Keratinocyte (primary cell): ENCODE measurements at regions not wholly inside any gene's neighbourhood (a gene's known extent, or its start where the extent isn't known, plus 50 kb on each side); places are given as distances from the start of the nearest gene placed in this dataset.

Experiments used
- DNase-seq: peaks from one replicate; pipeline ENCODE4 v3.0.0-alpha.2; 2011; ENCODE audit warnings: low read depth, missing footprints, low spot score
- FAIRE-seq: peaks from 2 replicates; lab custom pipeline; 2011; peaks lifted over from hg19 to GRCh38; lab: Jason Lieb, UNC
- H2AFZ ChIP-seq: 2 replicates; pipeline ENCODE4 v1.6.0; 2012; ENCODE audit warnings: low read length, control low read depth, inconsistent platforms; ENCODE audit not compliant: control insufficient read depth
- H3K27ac ChIP-seq: 2 replicates; pipeline ENCODE4 v1.5.1; 2011; ENCODE audit warnings: low read length; ENCODE audit not compliant: control insufficient read depth, insufficient read depth
- H3K27me3 ChIP-seq: 3 replicates; pipeline ENCODE4 v1.6.0; 2011; ENCODE audit warnings: low read length; ENCODE audit not compliant: control insufficient read depth, insufficient read depth; ENCODE audit errors: extremely low read depth
- H3K36me3 ChIP-seq, 2 experiments: 2 replicates in 1 of 2; 3 replicates in 1 of 2; pipeline ENCODE4 v1.5.1; 2011; ENCODE audit warnings: low read length in 2 of 2, mild to moderate bottlenecking in 1 of 2; ENCODE audit not compliant: control insufficient read depth in 2 of 2, insufficient read depth in 2 of 2; ENCODE audit errors: extremely low read depth in 1 of 2
- H3K4me1 ChIP-seq: 3 replicates; pipeline ENCODE4 v1.5.1; 2011; ENCODE audit warnings: low read length; ENCODE audit not compliant: control insufficient read depth, insufficient read depth; ENCODE audit errors: extremely low read depth
- H3K4me2 ChIP-seq: 3 replicates; pipeline ENCODE4 v1.6.0; 2011; ENCODE audit warnings: low read depth, low read length; ENCODE audit not compliant: control insufficient read depth, insufficient read depth; ENCODE audit errors: extremely low read depth
- H3K4me3 ChIP-seq, 3 experiments: fragments of 200-600 bp in 1 of 3; sonication (generic) in 1 of 3; 2 replicates in 2 of 3; 3 replicates in 1 of 3; pipeline ENCODE4 v1.5.1; 2011 to 2016; ENCODE audit warnings: low read length in 3 of 3, mild to moderate bottlenecking in 3 of 3, control low read depth in 2 of 3, inconsistent platforms in 1 of 3, low read depth in 1 of 3, mixed read lengths in 1 of 3, mixed run types in 1 of 3, moderate library complexity in 1 of 3; ENCODE audit not compliant: control insufficient read depth in 2 of 3, insufficient read depth in 2 of 3; ENCODE audit errors: extremely low read depth in 1 of 3
- H3K79me2 ChIP-seq: 2 replicates; pipeline ENCODE4 v1.6.0; 2012; ENCODE audit warnings: low read length; ENCODE audit not compliant: control insufficient read depth, insufficient read depth
- H3K9ac ChIP-seq: 3 replicates; pipeline ENCODE4 v1.6.0; 2011; ENCODE audit warnings: low read length; ENCODE audit not compliant: control insufficient read depth, insufficient read depth; ENCODE audit errors: extremely low read depth
- H3K9me1 ChIP-seq: 3 replicates; pipeline ENCODE4 v1.6.0; 2011; ENCODE audit warnings: low read length; ENCODE audit not compliant: control insufficient read depth, insufficient read depth; ENCODE audit errors: extremely low read depth
- H3K9me3 ChIP-seq: 2 replicates; pipeline ENCODE4 v1.5.1; 2012; ENCODE audit warnings: low read depth, low read length; ENCODE audit not compliant: control insufficient read depth
- H4K20me1 ChIP-seq: 3 replicates; pipeline ENCODE4 v1.6.0; 2011; ENCODE audit warnings: low read length; ENCODE audit not compliant: control insufficient read depth, insufficient read depth; ENCODE audit errors: extremely low read depth
- CTCF ChIP-seq, 3 experiments: IDR thresholded peaks in 1 of 3; conservative IDR thresholded peaks in 1 of 3; optimal IDR thresholded peaks in 1 of 3; 2 replicates in 2 of 3; 3 replicates in 1 of 3; pipeline versions ENCODE3 to v1.5.1; 2011; ENCODE audit warnings: low read length in 3 of 3, mild to moderate bottlenecking in 3 of 3, moderate library complexity in 2 of 3, control low read depth in 1 of 3, inconsistent platforms in 1 of 3; ENCODE audit not compliant: insufficient read depth in 2 of 3; ENCODE audit errors: extremely low read depth in 1 of 3
- EZH2 ChIP-seq: IDR thresholded peaks from one replicate; pipeline ENCODE4 v1.6.1; 2012; ENCODE audit warnings: inconsistent platforms, mild to moderate bottlenecking, low read length, moderate library complexity
- dilution Hi-C: fragments of 300-500 bp; cut with MboI; formaldehyde crosslinking; loops from one replicate; pipeline ENCODE4 v1.7.0; 2020; ENCODE audit warnings: low sequenced_read_pairs; ENCODE audit not compliant: extremely low pct_ligation_motif_present

- Histone ChIP-seq H3K79me2 (no peaks in the 10 kb centered on the region), H3K4me2 (no peak overlapping the region), H3K27me3 (no peaks in the 10 kb centered on the region), H3K9ac (no peak overlapping the region), H4K20me1 (no peaks in the 10 kb centered on the region), H3K9me1 (no peaks in the 10 kb centered on the region), H3K9me3 (no peaks in the 10 kb centered on the region), H2AFZ (no peak overlapping the region), H3K36me3 (no peaks in the 10 kb centered on the region), H3K27ac (no peak overlapping the region), H3K4me3 (no peak overlapping the region), H3K4me1 (no peaks in the 10 kb centered on the region)
- TF ChIP-seq CTCF (optimal IDR thresholded peaks at IDR 0.05 in 1 of 3, IDR thresholded peaks at IDR 0.05 in 1 of 3, conservative IDR thresholded peaks at IDR 0.05 in 1 of 3; ENCODE audit: extremely low read depth in 1 of 3, insufficient read depth in 2 of 3, low read length in 3 of 3) (no peak), EZH2 (no peak)
- dilution Hi-C loops: no loop called here
- no peak for DNase-seq
- FAIRE-seq: no peak
These were observed 70.5 kb upstream of the GFPT2 start for GRCh38 chr5:180423598-180423997.

GRCh38 chr5:180424094-180424493 is 70.1 kb upstream of the CNOT6 start:
- Histone ChIP-seq H3K4me1 (no peaks in the 10 kb centered on the region), H3K79me2 (no peaks in the 10 kb centered on the region), H3K9ac (no peak overlapping the region), H3K9me1 (no peaks in the 10 kb centered on the region), H3K9me3 (no peaks in the 10 kb centered on the region), H3K4me2 (no peak overlapping the region), H4K20me1 (no peaks in the 10 kb centered on the region), H3K27me3 (no peaks in the 10 kb centered on the region), H3K4me3 (no peak overlapping the region), H3K36me3 (no peaks in the 10 kb centered on the region), H2AFZ (no peak overlapping the region), H3K27ac (no peak overlapping the region)
- no peak for DNase-seq
- dilution Hi-C loops: no loop called here
- TF ChIP-seq EZH2: no peak
- no peak for TF ChIP-seq CTCF (optimal IDR thresholded peaks at IDR 0.05 in 1 of 3, IDR thresholded peaks at IDR 0.05 in 1 of 3, conservative IDR thresholded peaks at IDR 0.05 in 1 of 3; ENCODE audit: extremely low read depth in 1 of 3, insufficient read depth in 2 of 3, low read length in 3 of 3)
- FAIRE-seq: no peak
